GM18858 (cell line): ENCODE measurements at regions not wholly inside any gene's neighbourhood (a gene's known extent, or its start where the extent isn't known, plus 50 kb on each side); places are given as distances from the start of the nearest gene placed in this dataset.

ENCODE experiments used
- ATAC-seq: cut with Tn5 transposase; IDR thresholded peaks from one replicate; pipeline ENCODE4 v1.9.1; 2021; ENCODE audit not compliant: unreplicated experiment

DNA sequence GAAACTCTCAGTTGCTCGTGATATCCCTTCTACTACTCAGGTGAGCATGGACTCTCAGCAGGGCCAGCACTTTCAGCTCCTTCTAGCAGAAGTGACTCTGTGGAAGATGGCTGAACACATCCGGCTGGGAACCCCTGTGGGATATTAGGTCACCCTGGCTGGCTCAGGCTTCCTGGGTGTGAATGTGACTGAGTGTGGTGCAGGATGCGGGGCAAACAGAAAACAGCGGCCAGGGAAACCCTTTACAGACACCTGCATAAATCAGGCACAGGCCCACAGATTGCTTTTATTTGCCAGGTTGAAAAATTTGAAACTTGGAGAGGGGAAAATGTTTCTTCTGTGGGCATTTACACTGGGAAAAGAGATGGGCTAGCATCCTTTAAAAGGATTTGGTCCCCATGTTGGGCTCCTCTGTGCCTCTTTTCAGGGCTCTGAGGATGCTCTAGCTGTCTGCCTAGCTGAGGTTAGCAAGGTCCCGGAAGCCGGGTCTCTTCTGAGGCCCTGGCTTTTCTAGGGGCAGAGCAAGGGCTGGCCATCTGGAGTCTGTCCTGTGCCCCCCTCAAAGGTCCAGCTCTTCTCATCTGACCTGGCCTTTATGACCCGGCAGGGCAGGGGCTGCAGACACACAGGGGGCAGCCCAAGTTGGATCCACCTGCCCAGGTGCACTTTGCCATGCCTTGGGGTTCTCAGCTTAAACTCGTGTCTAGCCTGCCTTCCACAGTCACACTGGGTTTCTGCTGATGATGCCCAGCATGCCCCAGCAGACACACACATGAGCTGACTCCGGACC is 243.0 kb downstream of the SIPA1L2 start:
- ATAC-seq: no peak

DNA sequence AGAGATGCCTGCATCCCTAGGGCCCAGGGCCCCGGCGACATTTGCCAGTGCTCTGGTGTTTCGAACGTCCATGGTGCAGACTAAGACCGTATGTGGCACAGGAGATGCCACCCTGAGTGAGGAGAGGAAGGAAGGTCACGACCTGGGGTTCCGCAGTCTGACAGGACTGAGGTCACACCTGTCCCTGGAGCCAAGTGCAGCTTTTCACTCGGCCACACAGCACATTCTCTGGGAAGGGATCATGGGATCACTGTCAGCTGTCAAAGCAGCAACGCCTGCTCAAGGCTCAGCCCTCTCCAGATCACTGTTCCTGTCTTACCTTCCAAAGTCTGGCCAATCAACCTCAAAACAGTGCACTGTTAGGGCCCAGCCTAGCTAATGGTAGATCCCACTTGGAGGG is 243.6 kb downstream of the SIPA1L2 start:
- ATAC-seq: no peak

DNA sequence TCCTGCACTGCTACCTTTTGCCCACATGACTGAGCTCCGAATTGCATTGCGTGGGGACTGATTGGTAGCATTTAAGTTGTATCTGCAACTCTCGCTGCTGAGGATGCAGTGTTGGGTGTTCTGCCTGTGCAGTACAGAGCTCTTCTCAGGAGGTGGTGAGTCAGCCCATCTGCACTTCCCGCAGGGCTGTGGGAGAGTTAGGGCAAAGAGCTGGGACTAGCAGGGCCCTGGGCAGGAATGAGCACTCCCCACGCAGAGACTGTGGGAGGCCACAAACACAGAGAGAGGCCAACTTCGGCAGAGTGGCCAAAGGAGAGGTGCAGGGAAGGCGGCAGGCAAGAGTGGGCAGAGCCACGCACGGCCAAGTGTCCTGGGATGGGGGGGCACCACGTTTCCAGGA is 244.7 kb downstream of the SIPA1L2 start:
- ATAC-seq: no peak

DNA sequence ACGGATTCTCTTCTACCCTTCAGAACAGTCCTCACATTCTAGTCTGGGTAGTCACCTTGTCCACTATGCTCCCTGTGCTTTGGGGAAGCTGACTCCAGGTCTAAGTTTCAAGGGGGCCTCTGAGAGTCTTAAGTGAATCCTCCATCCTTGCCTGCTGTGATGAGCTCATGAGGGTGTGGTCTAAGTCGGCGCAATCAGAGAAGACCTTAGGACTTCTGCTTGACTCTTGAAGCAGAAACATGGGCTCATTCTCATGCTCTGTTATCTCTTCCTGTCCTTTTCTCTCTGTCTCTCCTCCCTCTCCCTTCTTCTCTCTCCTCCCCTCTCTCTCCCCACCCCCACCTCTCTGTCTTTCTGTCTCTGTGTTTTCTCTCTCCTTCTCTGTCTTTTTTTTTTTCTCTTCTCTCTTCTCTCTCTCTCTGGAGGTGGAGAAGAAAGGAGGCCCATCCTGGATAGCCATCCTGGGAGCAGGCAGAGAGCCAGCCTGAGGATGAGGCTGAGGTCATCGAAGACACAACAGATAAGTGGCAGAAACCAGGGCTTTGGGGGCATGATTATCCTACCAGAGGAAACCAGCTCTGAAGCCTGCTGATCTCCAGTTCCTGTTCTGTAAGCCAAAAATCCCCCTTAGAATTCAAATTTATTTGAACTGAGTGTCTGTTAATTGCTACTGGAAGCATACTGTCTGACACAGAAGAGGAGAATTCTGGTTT is 245.6 kb downstream of the SIPA1L2 start:
- no peak for ATAC-seq

DNA sequence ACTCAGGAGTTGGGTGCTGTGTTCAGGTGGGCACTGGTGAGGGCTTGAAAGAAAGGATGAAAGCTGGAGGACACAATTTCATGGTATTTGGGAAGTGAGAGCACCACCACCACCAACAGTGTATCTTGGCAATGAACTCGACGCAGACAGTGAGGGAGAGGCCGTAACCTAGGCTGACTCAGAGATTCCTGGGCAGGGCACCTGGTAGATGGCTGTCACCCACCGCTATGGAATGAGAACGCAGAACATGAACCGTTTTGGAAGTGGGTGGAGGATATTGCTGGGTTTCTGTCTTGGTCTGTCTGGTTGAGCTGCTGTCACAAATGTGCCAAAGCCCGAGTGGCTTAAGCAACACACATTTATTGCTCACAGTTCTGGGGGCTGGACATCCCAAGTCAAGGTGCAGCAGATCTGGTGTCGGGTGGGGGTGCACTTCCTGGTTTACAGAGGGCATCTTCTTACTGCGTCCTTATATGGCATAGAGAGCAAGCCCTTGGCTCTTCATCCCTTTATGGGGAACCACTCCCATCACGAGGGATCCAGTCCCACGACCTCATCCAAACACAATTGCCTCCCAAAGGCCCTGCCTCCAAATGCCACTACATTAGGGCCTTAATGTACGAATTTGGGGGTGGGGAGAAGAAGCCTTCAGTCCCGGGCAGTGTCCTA is 246.3 kb downstream of the SIPA1L2 start:
- no peak for ATAC-seq

DNA sequence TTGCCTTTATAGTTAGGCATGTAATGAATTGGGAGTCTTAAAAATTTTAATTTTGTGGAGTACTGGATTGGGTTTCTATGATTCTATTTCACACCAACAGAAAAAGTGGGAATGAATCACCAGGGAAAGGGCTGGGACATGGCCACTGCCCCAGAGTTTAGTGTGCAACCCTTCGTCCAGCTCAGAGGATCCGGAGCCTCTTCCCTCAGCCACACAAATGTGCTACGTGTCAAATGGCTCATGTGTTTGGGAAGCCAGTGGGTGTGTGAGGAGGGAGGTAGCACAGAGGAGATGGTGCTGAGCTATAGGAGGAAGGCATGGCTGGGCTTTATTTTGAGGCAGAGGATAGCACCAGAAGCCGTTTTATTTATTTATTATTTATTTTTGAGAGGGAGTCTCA is 247.3 kb downstream of the SIPA1L2 start:
- no peak for ATAC-seq

DNA sequence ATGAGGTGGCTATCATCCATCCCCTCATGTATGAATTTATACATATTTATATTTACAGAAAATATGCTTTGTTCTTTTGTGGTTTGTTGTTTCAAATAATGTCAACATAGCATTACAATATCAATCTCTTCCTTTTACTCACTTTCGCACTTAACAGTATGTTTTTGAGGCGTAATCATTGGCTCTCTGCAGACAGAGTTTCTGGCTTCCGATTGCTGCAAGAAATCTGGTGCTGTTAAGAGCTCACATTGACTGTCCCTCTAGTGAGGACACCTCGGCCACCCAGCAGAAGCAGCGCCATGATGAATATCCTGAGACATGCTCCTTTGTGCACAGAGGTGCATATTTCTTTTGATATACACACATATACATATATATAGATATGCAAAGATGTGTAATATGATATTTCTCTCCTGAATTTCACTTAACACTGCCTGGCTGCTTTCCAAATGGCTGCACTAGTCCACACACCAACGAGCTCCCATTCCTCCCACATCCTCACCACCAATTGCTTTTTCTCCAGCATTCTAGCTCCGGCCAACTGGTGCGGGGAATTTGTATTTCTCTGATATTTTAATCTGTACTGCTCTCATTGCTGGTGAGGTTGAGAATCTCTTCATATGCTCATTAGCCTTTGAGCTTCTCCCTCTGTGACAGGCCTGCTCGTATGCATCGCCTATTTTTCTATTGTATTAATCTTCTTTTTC is 248.4 kb downstream of the SIPA1L2 start:
- ATAC-seq: no peak

DNA sequence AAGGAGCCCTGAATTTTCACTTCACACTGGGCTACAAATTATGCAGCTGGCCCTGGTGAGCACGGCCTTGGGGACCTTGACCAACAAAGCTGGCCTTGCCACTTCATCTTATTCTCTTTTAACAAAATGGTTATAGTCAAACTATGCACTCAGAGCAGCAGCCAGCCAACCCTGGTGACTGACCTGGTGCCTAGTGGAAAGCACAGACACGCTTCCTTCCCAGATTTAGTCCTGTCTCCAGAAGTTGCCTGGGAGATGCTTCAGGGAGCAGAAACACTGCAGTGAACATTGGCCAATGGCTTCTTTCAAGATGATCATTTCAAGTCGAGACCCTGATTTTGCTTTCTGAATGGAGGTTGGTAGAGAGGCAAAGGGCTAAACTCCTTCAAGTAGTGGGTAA is 249.3 kb downstream of the SIPA1L2 start:
- no peak for ATAC-seq

DNA sequence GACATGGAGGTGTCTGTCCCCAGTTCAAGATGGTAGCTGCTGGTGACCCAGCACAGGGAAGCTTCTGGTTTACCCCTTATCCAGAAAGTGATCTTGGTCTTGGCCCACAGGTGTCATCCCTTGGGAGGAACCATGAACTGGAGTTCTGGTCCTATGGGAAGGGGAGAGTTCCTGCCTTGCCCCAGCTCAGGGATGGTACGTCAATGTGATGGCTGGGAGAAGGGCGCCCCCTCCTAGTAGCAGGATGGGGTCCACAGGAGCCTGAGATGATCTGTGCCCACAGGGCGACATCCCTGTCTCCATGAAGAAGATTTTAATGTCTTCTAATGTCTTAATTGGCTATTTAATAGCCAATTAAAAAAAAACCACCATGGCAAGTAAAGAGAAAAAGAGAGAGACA is 249.8 kb downstream of the SIPA1L2 start:
- ATAC-seq: no peak

DNA sequence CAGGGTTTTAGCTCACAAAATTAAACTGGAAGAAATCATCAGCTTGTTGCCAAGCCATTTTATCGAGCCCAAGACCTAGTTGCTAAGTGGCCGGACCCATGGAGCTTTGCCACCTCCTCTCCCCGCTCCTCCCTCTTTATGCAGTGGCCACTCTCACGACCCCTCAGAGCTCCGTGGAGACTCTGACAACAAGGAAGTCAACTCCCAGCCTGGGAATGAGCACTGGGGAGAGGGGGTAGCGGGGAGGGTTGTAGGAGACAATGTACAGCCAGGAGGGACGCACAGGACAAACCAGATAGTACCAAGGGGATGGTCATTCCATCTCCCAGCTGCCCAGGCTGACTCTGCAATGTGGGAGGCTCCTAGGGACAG is 250.9 kb downstream of the SIPA1L2 start:
- ATAC-seq: no peak

DNA sequence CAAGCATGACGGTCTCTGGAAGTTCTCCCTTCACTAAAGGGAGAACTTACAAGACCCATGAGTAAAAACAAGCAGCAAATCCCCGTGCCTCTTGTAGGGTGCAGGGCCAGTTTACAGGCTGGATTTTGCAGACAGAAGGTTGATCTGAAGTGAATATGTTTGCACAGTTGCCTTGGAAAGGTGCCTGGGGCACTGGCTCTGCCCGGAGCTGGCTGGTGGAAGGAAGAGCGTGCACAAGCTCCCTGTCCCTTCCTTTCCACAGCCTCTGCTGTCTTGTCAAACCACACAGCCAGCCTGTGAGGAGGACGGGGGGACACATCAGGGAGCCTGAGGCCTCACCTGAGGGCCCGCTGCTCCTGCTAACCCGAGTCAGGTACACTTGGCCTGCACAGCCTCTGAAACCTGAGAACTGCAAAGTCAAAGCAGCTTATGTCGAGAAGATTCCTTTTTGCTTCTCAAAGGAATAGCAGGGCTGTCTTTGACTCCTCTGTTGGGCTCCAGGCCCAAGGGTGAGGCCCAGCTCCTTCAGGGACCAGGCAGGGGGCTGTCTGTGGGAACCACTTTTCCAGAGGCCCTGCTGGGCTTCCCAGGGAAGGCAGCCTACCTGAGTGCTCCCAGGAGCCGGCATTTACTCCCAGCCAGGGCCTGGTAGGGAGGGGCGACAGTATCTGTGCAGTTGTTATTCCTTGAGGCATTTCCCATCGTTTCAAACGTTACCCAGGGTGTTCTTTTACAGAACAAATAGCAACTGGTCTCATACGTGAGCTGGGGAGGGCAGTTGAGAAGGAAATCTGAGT is 251.5 kb downstream of the SIPA1L2 start:
- ATAC-seq: no peak

DNA sequence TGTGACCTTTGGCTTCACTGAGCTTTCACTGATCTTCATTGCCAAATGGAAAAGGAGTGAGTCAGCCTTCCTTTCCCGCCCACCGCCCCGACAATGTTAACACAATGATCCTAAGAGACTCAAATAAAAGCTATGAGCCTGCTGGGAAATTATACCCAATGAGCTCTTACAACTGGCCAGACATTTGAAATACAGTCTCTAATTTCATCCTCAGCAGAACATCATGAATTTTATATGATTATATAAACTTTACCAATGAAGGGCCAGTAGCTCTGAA is 252.5 kb downstream of the SIPA1L2 start:
- no peak for ATAC-seq

DNA sequence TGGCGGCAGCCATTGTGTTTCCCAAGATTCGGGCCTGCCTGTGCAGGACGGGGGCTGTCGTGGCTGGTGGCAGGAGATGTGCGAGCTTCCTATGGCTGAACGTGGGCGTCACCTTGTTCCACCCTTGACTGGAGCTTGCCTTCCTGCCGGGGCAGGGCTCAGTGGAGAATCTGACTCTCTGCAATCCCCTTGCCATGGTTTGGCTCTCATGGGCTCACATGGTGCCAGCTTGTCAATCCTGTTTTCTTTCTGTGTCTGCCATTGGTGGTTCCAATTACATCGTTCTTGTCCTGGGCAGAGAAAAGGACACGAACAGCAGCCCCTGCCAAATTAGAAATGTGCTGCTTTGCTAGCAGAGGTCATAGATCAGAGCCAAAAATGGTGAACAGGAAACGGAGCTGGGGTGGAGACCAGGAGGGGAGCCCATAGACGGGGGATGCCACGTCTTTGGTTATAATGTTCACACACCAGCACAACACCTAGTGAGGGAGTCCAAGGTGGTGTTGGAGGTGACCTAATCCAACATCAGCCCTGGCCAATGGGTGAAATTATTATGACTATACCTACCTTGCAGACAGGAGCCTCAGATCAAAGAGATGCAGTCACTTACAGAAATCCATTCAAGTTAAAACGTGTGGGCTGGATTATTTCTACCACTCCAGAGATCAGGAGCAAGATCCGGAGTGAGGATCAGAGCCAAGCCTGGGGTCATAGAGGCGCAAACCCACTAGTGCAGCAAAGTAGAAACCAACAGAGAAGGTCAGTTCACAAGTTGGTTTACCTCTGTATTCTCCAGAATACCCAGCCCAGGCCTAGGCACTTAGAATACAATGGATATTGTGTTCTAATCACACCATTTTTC is 253.1 kb downstream of the SIPA1L2 start:
- ATAC-seq: no peak

DNA sequence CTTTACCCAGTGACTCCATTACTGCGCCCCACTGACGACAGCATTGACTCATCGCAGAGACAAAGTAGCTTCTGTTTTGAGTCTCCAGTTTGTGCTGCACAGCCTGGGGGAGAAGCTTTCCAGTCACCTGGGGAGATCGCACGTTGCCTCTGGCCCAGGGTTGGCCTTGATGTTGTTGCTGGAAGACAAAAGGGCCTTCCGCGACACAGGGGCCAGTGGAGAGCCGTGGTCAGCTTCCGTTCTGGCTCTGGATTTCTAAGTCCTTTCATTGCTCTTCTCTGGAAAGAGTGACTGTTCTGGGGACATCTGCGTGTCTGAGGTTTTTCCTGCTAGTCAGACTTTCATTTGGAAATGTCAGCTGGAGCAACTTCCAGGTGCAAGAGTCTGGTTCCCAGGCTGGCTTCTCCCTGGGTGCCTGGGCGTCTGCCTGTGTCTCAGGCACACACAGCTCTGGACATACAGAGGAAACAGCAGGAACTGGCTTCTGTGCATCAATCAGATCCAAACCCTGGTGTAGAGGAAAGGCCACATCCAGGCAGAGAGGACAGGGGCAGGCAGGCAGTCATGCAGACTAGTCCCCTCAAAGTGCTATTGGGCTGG is 257.0 kb downstream of the SIPA1L2 start:
- ATAC-seq: no peak

DNA sequence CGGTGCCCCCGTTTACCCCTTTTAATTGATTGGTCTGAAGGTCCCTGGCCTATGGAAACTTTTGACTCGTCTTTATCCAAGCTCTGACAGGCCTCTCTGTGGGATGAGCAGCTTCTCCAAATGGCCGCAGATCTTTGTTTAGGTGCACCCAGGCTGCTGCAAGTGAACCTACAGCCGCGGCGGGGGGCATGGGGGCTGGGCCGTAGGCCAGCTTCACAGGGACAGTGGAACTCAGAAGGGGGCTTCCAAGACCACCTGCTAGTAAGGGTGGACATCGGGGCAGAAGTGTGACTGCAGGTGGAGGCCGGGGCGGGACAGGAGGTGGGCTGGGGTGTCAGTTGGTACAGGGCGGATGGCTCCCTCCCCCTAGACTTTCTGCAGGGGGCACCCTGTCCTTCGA is 257.5 kb downstream of the SIPA1L2 start:
- no peak for ATAC-seq

DNA sequence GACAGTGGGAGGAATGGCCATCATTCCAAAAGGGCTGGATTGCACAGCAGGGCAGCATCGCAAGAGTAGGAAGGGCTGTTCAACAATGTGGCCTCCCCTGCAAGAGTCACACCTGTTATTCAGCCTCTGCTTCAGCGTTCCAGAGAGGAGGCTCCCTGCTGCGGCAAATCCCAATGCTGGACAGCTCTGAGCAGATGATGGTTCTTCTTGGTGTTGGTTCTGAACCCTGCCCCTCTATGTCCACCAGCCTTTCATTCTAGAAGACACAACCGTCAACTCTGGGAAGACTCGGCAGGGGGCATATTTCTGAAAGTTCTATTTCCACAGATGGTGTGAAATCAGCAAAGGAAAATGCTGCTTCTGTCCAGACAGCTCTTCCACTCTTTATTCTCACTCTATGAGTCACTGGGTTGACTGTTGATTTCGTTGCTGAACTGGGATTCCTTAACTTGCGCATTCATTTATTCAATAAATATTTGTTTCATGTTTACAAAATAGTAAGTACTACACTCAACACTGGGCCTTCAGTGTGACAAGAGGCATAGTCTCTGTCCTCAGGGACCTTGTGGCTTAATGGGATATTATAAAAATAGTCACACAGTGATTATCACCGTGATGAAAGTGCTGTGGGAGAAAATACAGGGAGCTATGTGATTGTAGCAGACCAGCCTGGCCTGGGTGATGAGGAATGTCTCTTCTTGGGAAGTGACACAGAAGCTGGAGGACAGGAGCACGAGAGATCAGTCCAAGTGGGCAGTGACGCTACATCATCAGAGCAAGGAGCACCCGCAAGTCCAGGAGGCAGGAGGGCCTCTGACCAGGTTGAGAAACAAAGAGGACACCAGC is 260.3 kb downstream of the SIPA1L2 start:
- no peak for ATAC-seq

DNA sequence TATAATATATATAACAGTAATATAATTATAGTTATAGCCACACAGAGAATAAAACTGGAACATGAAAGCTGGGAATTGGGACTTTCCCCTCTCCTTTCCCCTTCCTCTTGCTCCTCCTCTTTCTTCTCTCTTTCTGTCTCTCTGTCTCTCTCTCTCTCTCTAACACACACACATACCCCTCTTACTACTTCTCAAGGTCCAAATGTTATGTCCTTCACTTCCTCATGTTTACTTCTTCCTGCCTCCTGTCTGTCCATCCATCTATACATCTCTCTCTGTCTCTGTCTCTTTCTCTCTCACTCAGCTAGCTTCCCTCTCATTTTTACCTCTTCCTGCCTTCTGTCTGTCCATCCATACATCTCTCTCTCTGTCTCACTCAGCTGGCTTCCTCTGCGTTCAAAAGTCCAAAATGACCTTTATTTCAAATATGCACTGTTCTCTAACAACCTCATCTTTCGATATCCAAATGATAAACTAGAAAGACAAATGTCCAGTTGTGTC is 261.1 kb downstream of the SIPA1L2 start:
- ATAC-seq: no peak

DNA sequence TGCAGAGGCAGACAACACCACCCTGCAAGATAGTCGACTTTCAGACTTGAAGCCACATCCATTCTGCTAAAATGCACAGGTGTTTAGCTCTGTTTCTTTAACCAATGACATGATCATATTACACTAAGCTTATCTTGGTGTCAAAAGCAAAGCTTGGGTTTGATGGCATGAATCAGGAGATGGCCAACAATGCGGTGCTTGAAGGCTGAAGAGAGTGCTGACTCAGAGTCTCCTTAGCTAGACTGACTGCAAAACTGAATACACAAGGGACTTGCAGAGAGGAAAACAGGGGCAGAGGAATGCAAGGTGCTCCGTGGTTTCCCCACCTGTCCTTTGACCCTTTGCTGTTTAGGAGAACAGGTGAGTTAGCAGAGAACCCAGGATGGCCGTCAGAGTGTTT is 262.6 kb downstream of the SIPA1L2 start:
- ATAC-seq: no peak
